GM12878 (cell line): ENCODE measurements at regions not wholly inside any gene's neighbourhood (a gene's known extent, or its start where the extent isn't known, plus 50 kb on each side); places are given as distances from the start of the nearest gene placed in this dataset.

Experiments used
- ATF2 ChIP-seq: IDR thresholded peaks from 2 replicates; pipeline ENCODE4 v1.6.1; 2012; ENCODE audit warnings: low read length, inconsistent platforms
- BHLHE40 ChIP-seq, 2 experiments: fragments of 450-650 bp in 1 of 2; IDR thresholded peaks; 2 replicates each; pipeline ENCODE4 v1.6.1; 2011 to 2017; ENCODE audit warnings: low read depth in 2 of 2, borderline replicate concordance in 1 of 2, improper control_type of control experiment in 1 of 2, low read length in 1 of 2, mild to moderate bottlenecking in 1 of 2
- CEBPZ ChIP-seq: fragments of 150-350 bp; IDR thresholded peaks from 2 replicates; pipeline ENCODE4 v1.6.1; 2016; ENCODE audit warnings: low read depth, low read length
- CREB1 ChIP-seq: IDR thresholded peaks from 2 replicates; pipeline ENCODE4 v1.6.1; 2012; ENCODE audit warnings: low read depth, mild to moderate bottlenecking, inconsistent platforms
- CTCF ChIP-seq, 3 experiments: IDR thresholded peaks in 2 of 3; conservative IDR thresholded peaks in 1 of 3; 2 replicates each; pipeline ENCODE4 v1.5.1; 2011; ENCODE audit warnings: low read depth in 3 of 3, low read length in 3 of 3, mild to moderate bottlenecking in 3 of 3, control low read depth in 2 of 3, moderate library complexity in 2 of 3, inconsistent platforms in 1 of 3, mixed read lengths in 1 of 3; ENCODE audit not compliant: control insufficient read depth in 2 of 3, insufficient read depth in 1 of 3; ENCODE audit errors: extremely low read depth in 1 of 3
- EGR1 ChIP-seq, 2 experiments: IDR thresholded peaks; 1 replicate in 1 of 2; 2 replicates in 1 of 2; pipeline ENCODE4 v1.6.1; 2011 to 2012; ENCODE audit warnings: low read depth in 2 of 2, low read length in 2 of 2, borderline replicate concordance in 1 of 2, mild to moderate bottlenecking in 1 of 2, moderate library complexity in 1 of 2
- EZH2 ChIP-seq: IDR thresholded peaks from 2 replicates; pipeline ENCODE4 v1.6.1; 2012; ENCODE audit warnings: low read depth, mild to moderate bottlenecking, control low read depth, inconsistent platforms, low read length, borderline replicate concordance; ENCODE audit not compliant: control insufficient read depth
- GABPA ChIP-seq: IDR thresholded peaks from 2 replicates; pipeline ENCODE4 v1.6.1; 2014; ENCODE audit warnings: antibody characterized with exemption, low read depth, mild to moderate bottlenecking, inconsistent platforms
- NFIC ChIP-seq: IDR thresholded peaks from 2 replicates; pipeline ENCODE4 v1.6.1; 2012; ENCODE audit warnings: low read depth, mild to moderate bottlenecking, inconsistent platforms, low read length, moderate library complexity
- POLR2A ChIP-seq: IDR thresholded peaks from 2 replicates; pipeline ENCODE4 v1.6.1; 2011; ENCODE audit warnings: low read depth, mild to moderate bottlenecking, low read length
- SMC3 ChIP-seq: IDR thresholded peaks from 2 replicates; pipeline ENCODE4 v1.6.1; 2011; ENCODE audit warnings: low read length, improper control_type of control experiment, borderline replicate concordance
- ZBED1 ChIP-seq: IDR thresholded peaks from 2 replicates; pipeline ENCODE4 v1.6.1; 2016; ENCODE audit warnings: borderline replicate concordance
- TF ChIP-seq, protein P1 (sequence below): fragments of 450-650 bp; IDR thresholded peaks from 2 replicates; pipeline ENCODE4 v1.6.1; 2017; ENCODE audit warnings: low read depth, mild to moderate bottlenecking, moderate library complexity

DNA sequence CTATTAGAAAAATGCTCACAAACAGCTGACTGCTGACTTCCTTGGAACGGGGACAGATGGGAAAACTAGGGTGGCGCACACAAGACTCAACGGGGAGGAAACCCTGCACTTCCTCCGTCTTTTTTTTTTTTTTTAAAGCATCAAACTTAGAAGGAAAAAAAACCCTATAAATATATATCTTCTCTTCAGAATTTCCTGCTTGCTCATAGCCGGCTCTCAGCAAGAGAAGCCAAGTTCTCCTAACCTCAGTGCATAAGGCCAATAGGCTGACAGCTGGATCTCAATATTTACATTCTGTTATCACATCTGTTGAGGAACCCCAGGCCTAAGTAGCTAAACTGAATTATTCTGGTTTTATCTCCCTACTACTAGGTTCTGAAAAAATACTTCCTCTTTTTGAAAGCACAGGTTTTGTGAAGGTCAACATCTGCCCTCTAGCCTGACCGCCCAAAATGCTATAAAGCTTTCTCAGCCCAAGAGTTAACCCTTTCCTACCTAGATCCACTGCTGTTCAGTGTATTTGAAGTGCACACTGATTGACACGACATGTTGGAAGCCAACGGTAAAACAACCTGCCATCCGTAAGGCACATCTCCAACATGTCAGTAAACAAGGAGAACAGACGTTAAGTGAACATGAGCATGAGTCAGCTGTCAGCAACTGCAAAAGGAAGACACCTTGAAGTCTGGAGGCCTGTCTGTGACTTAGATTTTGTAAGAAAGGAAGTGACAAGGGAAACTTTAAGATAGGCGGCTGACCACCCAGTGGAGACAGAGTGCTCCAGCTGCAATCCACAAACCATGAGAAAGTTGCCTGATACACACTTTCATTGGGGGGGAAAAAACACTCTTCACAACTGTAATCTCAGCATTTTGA lies 83.8 kb downstream of the EBLN1 start:
- TF ChIP-seq BHLHE40 (IDR thresholded peaks at IDR 0.05; ENCODE audit: borderline replicate concordance in 1 of 2, low read depth in 2 of 2, low read length in 1 of 2) (no peak), EGR1 (IDR thresholded peaks at IDR 0.05; ENCODE audit: borderline replicate concordance in 1 of 2, low read depth in 2 of 2, low read length in 2 of 2) (no peak), EZH2 (no peak), CEBPZ (no peak), CREB1 (no peak), CTCF (IDR thresholded peaks at IDR 0.05 in 2 of 3, conservative IDR thresholded peaks at IDR 0.05 in 1 of 3; ENCODE audit: control insufficient read depth in 2 of 3, extremely low read depth in 1 of 3, insufficient read depth in 1 of 3, low read depth in 3 of 3, low read length in 3 of 3) (no peak), ZBED1 (no peak), ATF2 (no peak), NFIC (no peak), POLR2A (no peak), GABPA (no peak), SMC3 (no peak)
- TF ChIP-seq, protein P1, sequence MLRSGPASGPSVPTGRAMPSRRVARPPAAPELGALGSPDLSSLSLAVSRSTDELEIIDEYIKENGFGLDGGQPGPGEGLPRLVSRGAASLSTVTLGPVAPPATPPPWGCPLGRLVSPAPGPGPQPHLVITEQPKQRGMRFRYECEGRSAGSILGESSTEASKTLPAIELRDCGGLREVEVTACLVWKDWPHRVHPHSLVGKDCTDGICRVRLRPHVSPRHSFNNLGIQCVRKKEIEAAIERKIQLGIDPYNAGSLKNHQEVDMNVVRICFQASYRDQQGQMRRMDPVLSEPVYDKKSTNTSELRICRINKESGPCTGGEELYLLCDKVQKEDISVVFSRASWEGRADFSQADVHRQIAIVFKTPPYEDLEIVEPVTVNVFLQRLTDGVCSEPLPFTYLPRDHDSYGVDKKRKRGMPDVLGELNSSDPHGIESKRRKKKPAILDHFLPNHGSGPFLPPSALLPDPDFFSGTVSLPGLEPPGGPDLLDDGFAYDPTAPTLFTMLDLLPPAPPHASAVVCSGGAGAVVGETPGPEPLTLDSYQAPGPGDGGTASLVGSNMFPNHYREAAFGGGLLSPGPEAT = no peak
